Smooth muscle cell (in vitro differentiated cells): ENCODE measurements at regions not wholly inside any gene's neighbourhood (a gene's known extent, or its start where the extent isn't known, plus 50 kb on each side); places are given as distances from the start of the nearest gene placed in this dataset.
A peak's percentile ranks its signal among the peaks of the same experiment; 100 is the strongest.
"Not testable (repeated sequence)": the region's sequence is repeated elsewhere in the genome, so short reads cannot be mapped to it uniquely, and the experiment has no call there.

Experiments used
- DNase-seq: peaks from one replicate; lab custom pipeline; 2025; ENCODE audit not compliant: unreplicated experiment; lab: John Stamatoyannopoulos, UW
- H2AFZ ChIP-seq: fragments of 200-600 bp; sonication (generic); 2 replicates; pipeline ENCODE4 v1.6.0; 2016; ENCODE audit warnings: antibody characterized with exemption, low read depth, mild to moderate bottlenecking
- H3F3A ChIP-seq: fragments of 200-600 bp; sonication (generic); 2 replicates; pipeline ENCODE4 v1.6.0; 2017; ENCODE audit warnings: antibody characterized with exemption, low read depth
- H3K27ac ChIP-seq: fragments of 200-600 bp; sonication (generic); 2 replicates; pipeline ENCODE4 v1.5.1; 2016; ENCODE audit warnings: low read depth, mild to moderate bottlenecking
- H3K27me3 ChIP-seq: fragments of 200-600 bp; sonication (generic); 2 replicates; pipeline ENCODE4 v1.6.1; 2016; ENCODE audit warnings: low read depth, mild to moderate bottlenecking
- H3K36me3 ChIP-seq: fragments of 200-600 bp; sonication (generic); 2 replicates; pipeline ENCODE4 v1.5.1; 2016; ENCODE audit warnings: low read depth
- H3K4me1 ChIP-seq: fragments of 200-600 bp; sonication (generic); 2 replicates; pipeline ENCODE4 v1.5.1; 2016; ENCODE audit warnings: low read depth
- H3K4me2 ChIP-seq: fragments of 200-600 bp; sonication (generic); 2 replicates; pipeline ENCODE4 v1.6.0; 2016; ENCODE audit warnings: mild to moderate bottlenecking
- H3K4me3 ChIP-seq: fragments of 200-600 bp; sonication (generic); 2 replicates; pipeline ENCODE4 v1.5.1; 2016; ENCODE audit warnings: mild to moderate bottlenecking
- H3K79me2 ChIP-seq: fragments of 200-600 bp; sonication (generic); 2 replicates; pipeline ENCODE4 v1.6.0; 2016; ENCODE audit warnings: low read depth, mild to moderate bottlenecking
- H3K9ac ChIP-seq: fragments of 200-600 bp; sonication (generic); 2 replicates; pipeline ENCODE4 v1.6.0; 2016; ENCODE audit warnings: low read depth
- H3K9me3 ChIP-seq: fragments of 200-600 bp; sonication (generic); replicated peaks from 2 replicates; pipeline ENCODE4 v1.5.1; 2016; ENCODE audit warnings: low read depth
- H4K20me1 ChIP-seq: fragments of 200-600 bp; sonication (generic); 2 replicates; pipeline ENCODE4 v1.6.0; 2016; ENCODE audit warnings: low read depth
- WGBS: methylation state at CpG from one replicate; pipeline ENCODE4 v1.1.7; 2016; ENCODE audit warnings: low lambda C conversion rate; 5-methylcytosine and 5-hydroxymethylcytosine counted together

GRCh38 chr17:30731210-30732132 is 93.0 kb downstream of the CRLF3 start:
- peaks cover 78% of the 10 kb centered on the region for H4K20me1 ChIP-seq
- H2AFZ ChIP-seq: peak overlapping the region; percentile 79
- H3K9me3 ChIP-seq, H3K27me3 ChIP-seq, H3K36me3 ChIP-seq, H3K4me1 ChIP-seq, H3F3A ChIP-seq: not testable (repeated sequence)
- H3K4me2 ChIP-seq: peak overlapping the region; percentile 87
- peak overlapping the region; percentile 95 for H3K9ac ChIP-seq
- H3K79me2 ChIP-seq: peaks cover 82% of the 10 kb centered on the region
- peak overlapping the region; percentile 85 for H3K4me3 ChIP-seq
- WGBS: under 1% methylated on average over 64 of the region's 87 CpGs
- peak overlapping the region; percentile 89 for H3K27ac ChIP-seq
- peak; percentile 60 for DNase-seq

GRCh38 chr17:30730837-30731209 is 93.7 kb downstream of the CRLF3 start:
- H3K27me3 ChIP-seq, H3K4me1 ChIP-seq, H3F3A ChIP-seq, H3K36me3 ChIP-seq, H3K9me3 ChIP-seq, DNase-seq: not testable (repeated sequence)
- peaks cover 84% of the 10 kb centered on the region for H3K79me2 ChIP-seq
- 35% methylated on average over 15 of the region's 17 CpGs for WGBS
- H2AFZ ChIP-seq: peak overlapping the region; percentile 79
- H3K27ac ChIP-seq: peak overlapping the region; percentile 60
- peak overlapping the region; percentile 85 for H3K4me3 ChIP-seq
- H4K20me1 ChIP-seq: peaks cover 79% of the 10 kb centered on the region
- peak overlapping the region; percentile 87 for H3K4me2 ChIP-seq
- H3K9ac ChIP-seq: peak overlapping the region; percentile 71

GRCh38 chr17:30730171-30730836 is 94.2 kb downstream of the CRLF3 start:
- H2AFZ ChIP-seq, H3K27me3 ChIP-seq, H3K9me3 ChIP-seq, DNase-seq, H3F3A ChIP-seq, H3K4me2 ChIP-seq, H3K36me3 ChIP-seq, H3K4me1 ChIP-seq, H3K27ac ChIP-seq, H3K9ac ChIP-seq, H3K4me3 ChIP-seq: not testable (repeated sequence)
- 97% methylated on average over 8 of the region's 8 CpGs for WGBS
- Histone ChIP-seq H3K79me2 (peaks cover 84% of the 10 kb centered on the region), H4K20me1 (peaks cover 80% of the 10 kb centered on the region)

- not testable (repeated sequence) for H2AFZ ChIP-seq, H3K9ac ChIP-seq, H3K36me3 ChIP-seq, DNase-seq, H3F3A ChIP-seq, H3K4me2 ChIP-seq, H3K4me3 ChIP-seq, H3K27ac ChIP-seq, H3K27me3 ChIP-seq, H3K4me1 ChIP-seq, H3K9me3 ChIP-seq
- 94% methylated on average over 14 of the region's 14 CpGs for WGBS
- Histone ChIP-seq H3K79me2 (peaks cover 81% of the 10 kb centered on the region), H4K20me1 (peaks cover 77% of the 10 kb centered on the region)
These were observed 94.9 kb downstream of the CRLF3 start for GRCh38 chr17:30729471-30730170.

- H3K36me3 ChIP-seq, H3K4me3 ChIP-seq, H3K4me1 ChIP-seq, H3K9ac ChIP-seq, DNase-seq, H3K4me2 ChIP-seq, H3K27ac ChIP-seq, H3F3A ChIP-seq, H3K27me3 ChIP-seq, H3K9me3 ChIP-seq, H2AFZ ChIP-seq: not testable (repeated sequence)
- 96% methylated on average over 8 of the region's 8 CpGs for WGBS
- Histone ChIP-seq H4K20me1 (peaks cover 72% of the 10 kb centered on the region), H3K79me2 (peaks cover 70% of the 10 kb centered on the region)
These were observed 97.0 kb downstream of the CRLF3 start for GRCh38 chr17:30727517-30727916.

GRCh38 chr17:30726734-30727133 is 97.8 kb downstream of the CRLF3 start:
- not testable (repeated sequence) for H3K4me2 ChIP-seq, DNase-seq, H3F3A ChIP-seq, H3K9me3 ChIP-seq, H3K4me1 ChIP-seq, H2AFZ ChIP-seq, H3K27ac ChIP-seq, H3K27me3 ChIP-seq, H3K36me3 ChIP-seq, H3K9ac ChIP-seq, H3K4me3 ChIP-seq
- Histone ChIP-seq H4K20me1 (peaks cover 79% of the 10 kb centered on the region), H3K79me2 (peaks cover 76% of the 10 kb centered on the region)
- WGBS: 95% methylated on average over 12 of the region's 12 CpGs

- H3K4me1 ChIP-seq, H3K4me2 ChIP-seq, H3K9me3 ChIP-seq, H3K27me3 ChIP-seq, H3K36me3 ChIP-seq, H3F3A ChIP-seq, H2AFZ ChIP-seq, DNase-seq, H3K9ac ChIP-seq, H3K4me3 ChIP-seq, H3K27ac ChIP-seq: not testable (repeated sequence)
- 96% methylated on average over 9 of the region's 9 CpGs for WGBS
- peaks cover 80% of the 10 kb centered on the region for H3K79me2 ChIP-seq
- peaks cover 83% of the 10 kb centered on the region for H4K20me1 ChIP-seq
These were observed 98.2 kb downstream of the CRLF3 start for GRCh38 chr17:30726310-30726709.

GRCh38 chr17:30724034-30724650 is 100.3 kb downstream of the CRLF3 start:
- not testable (repeated sequence) for H2AFZ ChIP-seq, H3K27me3 ChIP-seq, H3F3A ChIP-seq, H3K36me3 ChIP-seq, H3K9ac ChIP-seq, H3K27ac ChIP-seq, H3K9me3 ChIP-seq, H3K4me3 ChIP-seq, H3K4me2 ChIP-seq, DNase-seq, H3K4me1 ChIP-seq
- Histone ChIP-seq H4K20me1 (peaks cover 89% of the 10 kb centered on the region), H3K79me2 (peaks cover 84% of the 10 kb centered on the region)
- WGBS: 98% methylated on average over 11 of the region's 11 CpGs
